Mucosa of gallbladder (tissue), 1 donor: ENCODE measurements at regions not wholly inside any gene's neighbourhood (a gene's known extent, or its start where the extent isn't known, plus 50 kb on each side); places are given as distances from the start of the nearest gene placed in this dataset.

Source experiments
- DNase-seq: peaks from one replicate; pipeline ENCODE4 v3.0.0-alpha.2; 2020; ENCODE audit warnings: low spot score
- donor health status: DM: no; HTN: no; CAD: no.

DNA sequence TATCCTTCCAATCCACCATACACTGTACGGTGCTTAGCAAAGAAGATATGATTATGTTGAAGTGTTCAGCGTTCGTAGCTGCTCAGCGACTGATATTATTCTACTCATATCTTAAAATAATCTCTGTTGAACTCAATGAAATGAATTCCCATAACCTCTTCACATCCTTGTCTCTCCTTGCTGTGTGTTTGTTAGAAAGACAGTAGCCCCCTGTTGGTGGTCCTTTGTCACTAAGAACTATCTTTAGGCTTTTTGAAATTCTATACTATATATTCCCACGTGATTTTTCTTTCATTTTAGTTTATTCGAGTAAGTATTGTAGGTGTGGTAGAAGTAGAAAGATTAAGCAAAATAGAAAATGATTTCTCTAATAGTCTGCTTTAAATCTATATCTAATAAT, 762.8 kb upstream of the WWC1 start:
- no peak for DNase-seq

DNA sequence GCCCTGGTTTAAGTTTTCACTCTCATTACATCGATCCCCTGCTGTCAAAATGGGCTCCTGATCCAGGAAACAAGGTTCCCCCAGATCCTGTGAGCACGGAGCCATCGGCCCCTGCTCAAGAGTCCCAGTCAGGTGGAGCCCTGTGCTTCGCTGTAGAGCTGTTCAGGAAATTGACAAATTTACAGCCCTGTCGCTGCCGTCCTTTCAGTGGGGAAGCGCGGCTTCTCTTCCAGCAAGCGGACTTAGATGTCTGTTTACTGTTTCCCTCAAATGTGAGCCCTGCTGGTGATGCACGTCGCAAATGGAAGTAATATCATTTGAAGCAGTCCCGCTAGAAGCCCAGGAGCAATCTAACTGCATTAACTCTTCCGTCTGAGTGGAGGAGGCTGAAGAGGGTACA, 760.9 kb upstream of the WWC1 start:
- no peak for DNase-seq

DNA sequence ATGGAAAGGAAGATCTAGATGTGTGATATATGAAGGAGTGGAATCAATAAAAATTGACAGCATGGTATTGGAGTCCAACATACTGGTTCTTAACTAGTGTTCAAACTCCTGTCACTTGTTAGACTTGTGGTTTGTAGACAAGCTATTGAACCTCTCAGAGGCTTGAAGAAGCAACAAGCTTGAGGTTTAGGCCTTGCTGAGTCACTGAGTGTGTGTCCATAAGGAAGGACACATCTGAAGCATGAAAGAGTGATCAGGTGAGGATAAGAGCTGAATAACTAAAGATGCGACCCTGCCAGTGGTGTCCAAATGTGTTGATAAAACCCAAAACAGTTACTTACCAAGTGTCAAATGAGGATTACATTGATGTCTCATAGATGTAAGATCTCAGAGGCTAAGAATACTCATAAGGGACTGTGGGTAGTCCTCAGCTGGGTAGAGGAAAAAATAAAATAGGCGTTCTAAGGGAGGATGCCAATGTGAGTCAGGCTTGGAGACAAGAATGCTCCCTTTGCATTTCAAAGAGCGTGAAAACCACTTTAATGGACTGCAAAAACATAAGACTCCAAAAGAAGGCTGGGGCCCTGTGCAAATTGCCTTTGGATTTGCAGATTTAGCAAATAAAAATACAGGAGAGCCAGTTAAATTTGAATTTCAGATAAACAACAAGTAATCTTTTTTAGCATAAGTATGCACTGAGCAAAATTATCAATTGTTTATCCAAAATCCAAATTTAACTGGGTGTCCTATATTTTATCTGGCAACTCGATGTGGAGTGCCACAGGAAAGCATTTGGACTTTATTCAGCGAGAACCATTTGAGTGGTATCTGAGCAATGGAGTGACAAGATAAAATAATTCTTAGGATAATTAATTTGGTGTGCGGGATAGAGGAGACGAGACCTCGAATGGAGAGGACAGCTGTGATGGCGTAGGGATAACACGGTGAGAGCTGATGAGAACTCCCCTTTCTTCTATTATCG, 757.3 kb upstream of the WWC1 start:
- DNase-seq: no peak

DNA sequence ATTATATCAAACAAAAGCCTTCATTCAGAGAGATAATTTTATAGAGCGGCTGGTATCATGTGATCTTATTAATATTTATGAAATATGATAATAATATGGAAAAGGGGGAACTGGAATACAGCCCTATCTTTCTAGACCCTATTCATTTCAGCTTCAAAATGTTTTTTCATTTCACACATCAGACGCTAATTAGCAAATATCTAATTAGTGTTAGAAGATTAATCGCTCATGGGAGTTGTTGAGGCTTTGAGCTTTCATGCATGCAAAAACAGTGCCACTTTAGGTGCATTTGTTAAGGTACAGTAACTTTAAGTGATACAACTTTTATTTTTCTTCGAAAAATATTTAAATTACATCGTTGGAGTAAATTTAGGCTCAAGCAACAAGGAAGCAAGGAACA, 751.7 kb upstream of the WWC1 start:
- no peak for DNase-seq

DNA sequence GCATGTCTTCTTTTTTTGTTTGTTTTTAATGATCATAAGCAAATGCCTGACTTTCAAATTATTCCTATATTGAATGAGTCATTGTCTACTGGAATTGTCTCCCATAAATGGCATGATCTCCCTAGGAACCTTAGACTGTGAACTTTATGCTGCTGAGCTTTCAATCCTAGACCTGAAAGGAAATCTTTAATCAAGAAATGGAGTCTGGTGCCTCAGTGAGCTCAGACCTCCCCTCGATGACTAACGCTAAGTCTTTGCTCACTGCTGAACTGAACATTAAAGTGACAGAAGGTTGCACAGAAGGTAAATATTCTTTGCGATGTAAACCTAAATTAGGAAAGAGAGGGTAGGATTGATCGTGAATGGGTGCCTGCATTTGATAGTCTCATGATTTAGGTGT, 745.2 kb upstream of the WWC1 start:
- no peak for DNase-seq

DNA sequence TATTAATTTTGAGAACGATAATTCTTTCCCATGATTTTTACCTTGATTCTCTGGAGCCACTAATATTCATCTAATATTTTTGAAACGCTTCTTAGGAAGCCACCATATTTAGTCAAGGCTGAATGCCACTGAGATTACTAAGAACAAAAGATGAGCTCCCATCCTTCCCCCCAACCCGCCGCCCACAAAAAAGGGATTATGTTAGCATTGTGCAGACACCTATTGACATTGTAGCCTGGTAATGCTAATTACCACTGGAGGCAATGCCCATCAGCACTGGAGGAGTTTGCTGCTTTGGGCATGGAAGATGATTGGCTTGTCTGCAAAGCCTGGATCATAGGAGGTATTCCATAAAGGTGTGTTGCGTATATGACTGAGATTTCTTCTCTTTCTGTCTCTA, 739.1 kb upstream of the WWC1 start:
- no peak for DNase-seq

DNA sequence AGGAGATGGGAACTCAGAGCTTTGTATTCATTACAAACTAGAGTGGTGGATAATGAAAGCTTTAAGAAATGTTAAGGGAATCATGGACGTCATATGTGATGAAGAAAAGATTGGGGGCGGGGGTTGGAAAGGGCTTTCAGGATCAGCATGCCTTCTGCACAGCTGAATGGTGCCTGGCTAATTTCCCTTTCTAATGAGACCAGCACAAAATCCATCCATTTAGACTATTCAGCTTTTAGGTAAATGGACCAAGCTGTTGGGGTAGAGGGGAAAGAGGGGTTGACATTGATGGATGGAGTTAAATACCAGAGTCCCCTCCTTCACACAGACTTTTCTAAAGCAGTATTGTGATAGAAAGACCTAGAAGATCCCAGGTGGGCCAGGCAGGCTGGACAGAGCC, 737.9 kb upstream of the WWC1 start:
- DNase-seq: no peak

DNA sequence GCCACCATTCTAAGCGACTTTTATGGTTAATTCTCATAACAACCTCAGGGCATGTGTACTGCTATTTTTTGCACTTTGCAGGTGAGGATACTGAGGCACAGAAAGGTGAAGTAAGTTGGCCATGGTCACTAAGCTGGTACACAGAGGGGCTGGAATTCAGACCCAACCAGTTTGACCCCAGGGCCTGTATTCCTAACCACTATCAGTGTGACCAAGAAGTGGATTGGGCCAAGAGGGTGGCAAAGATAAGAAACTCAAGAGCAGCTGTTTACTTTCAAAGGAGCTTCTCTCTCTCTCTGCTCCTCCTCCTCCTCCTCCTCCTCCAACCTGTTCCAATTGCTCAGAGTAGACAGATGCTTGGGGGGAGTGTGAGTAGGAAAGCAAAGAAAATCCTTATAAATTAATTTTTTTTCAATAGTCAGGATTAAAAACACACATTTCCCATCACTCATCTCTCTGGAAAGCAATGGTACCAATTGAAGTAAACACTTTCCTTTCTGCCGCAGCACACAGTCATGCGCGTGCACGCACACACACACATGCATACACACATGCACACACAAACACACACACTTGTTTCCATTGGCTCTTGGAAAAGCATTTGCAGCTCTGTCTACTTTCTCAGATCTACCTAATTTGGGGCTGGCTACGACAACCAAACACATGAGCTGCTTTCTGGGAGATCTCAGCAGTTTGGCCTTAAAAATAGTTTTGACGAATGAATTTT, 736.7 kb upstream of the WWC1 start:
- DNase-seq: no peak

DNA sequence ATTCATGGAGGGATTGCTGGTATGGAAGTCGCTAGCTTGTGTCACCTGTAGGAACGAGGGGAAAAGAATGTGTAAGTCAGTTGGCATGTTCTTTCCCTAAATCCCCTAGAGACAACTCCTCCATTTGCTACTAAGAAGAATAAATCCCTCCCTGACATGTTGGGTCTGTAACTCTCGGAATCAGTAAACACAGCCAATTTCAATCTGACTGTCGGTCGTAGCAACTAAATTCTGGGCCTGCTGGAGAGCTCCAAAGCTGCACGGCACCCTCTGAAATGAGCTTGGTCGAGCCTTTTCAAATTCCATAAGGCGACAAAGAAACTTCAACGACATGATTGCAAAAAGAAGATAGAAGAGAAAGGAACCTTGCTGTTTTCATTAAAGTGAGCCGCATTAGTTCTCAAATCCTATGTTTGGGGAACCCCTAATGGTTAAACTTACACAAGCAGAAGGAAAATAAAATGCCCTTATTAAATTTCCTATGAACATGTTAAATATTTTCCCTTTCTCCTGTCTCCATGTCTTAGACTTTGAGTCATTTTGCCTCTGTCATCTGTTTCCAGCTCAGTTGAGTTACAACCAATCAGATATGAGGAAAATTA, 735.8 kb upstream of the WWC1 start:
- no peak for DNase-seq

DNA sequence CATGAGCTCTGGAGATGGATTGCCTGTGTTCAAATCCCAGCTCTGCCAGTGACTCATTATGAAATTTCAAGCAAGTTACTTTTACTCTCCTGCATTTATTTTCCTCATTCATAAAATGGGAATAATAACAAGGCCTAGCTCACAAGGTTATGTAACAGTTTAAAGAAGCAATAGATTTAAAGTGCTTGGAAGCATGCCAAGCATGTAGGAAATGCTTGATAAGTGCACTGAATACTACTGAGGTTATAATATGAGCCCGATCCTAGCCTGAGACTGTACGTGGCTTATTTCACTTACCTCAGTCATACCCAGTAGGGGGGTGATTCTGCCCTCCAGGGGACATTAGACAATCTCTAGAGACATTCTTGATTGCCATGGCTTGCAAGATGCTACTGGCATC, 734.1 kb upstream of the WWC1 start:
- DNase-seq: no peak

DNA sequence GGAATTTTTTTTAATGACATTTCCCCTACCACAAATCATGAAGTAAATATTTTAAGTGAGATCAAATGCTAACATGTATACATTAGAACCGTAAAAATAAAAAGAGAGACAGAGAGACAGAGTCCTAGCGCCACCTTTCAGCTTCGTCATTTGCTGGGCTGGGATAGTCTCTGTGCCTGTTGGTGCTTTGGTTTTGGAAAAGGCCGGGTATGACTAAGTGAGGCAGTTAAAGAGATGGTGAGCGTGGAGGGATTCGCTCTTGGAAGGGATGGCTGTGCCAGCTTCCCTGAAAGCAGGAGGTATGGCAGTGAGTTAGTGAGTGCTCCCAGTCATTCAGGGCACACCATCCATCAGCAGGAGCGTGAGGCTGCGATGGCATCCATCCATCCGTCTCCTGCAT, 729.6 kb upstream of the WWC1 start:
- no peak for DNase-seq

DNA sequence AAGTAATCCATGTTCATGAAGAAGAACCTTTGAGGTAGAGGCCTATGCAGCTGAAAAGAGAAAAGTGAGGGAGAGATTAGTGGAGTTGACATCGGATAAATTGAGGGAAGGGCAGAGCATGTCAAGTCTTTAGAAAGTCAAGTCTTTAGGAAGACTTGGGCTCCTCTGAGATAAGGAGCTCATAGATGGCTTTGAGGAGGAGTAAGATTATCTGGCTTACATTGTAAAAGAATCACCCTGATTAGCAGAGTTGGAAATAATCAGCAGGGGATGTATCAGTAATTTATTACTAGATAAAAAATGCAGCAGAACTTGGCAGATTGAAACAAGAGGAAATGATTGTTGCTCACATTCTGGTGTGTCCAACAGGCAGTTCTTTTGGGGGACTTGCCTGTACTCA, 727.2 kb upstream of the WWC1 start:
- DNase-seq: no peak

DNA sequence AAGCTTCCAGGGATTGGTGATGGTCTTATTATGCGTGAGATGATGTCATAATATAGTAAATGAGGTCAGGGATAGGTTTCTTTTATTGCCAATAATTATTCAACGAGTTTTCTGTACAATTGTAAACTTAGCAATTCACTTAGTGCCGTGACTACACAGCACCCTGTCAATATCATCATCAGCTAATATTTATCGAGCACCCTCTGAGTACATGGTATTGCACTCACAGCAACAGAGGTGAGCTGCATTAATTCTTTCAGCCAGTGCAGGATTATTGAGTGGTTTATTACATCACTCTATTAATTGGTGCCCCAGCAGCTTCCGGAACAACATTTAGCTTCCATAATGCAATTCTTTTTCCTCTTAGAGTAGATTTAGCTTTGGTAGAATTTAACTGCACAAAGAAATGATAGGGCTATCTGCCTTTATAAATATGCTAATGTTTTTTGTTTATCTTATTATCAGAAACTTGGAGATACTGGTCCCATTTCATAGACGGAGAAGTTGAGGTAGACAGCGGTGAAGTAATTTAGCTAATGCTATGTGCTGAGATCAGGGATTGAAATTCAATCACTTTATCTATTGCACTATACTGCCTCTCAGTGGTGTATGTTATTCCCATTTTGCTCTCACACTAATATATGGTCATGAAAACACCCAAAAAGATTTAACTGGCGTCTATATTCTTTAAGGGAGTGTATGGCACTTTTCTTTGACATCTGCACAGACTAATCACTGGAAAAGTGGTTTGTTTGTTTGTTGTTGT, 726.1 kb upstream of the WWC1 start:
- no peak for DNase-seq

DNA sequence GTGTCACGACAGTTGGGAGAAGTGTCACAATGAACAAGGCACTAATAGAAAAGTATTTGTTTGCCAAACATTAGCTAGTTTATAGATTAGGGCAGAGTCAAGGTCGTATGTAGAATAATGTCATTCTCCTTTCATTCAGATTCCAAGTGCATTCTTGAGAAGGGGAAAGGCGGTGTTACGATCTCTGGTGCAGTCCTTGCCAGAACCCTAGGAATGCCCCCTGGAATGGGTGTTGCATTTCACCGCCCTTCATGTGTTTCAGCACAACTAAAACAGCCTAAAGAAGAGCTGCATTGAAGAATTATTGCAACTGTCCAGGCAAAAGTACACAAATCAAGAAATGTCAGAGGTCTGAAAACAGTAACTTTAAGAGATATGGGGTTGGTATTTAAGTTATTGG, 721.0 kb upstream of the WWC1 start:
- DNase-seq: no peak

DNA sequence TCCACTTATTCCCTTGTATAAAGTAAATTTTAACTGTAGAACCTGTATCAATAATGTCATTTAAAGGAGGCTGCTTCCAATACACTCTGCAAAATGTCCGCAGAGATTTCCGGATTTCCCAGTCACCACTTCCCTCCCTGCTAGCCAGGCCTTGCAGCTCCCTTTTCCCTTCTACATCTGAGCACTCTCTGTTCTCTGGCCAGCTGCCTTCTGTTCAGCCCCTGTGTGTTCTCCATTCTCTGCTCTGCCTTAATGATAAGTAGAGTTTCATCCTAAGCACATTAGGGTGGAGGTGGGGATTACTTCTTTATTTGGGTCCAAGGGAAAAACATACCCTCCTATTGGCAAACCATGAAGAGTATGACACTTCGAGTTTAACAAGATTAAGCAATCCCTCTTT, 719.6 kb upstream of the WWC1 start:
- DNase-seq: no peak

DNA sequence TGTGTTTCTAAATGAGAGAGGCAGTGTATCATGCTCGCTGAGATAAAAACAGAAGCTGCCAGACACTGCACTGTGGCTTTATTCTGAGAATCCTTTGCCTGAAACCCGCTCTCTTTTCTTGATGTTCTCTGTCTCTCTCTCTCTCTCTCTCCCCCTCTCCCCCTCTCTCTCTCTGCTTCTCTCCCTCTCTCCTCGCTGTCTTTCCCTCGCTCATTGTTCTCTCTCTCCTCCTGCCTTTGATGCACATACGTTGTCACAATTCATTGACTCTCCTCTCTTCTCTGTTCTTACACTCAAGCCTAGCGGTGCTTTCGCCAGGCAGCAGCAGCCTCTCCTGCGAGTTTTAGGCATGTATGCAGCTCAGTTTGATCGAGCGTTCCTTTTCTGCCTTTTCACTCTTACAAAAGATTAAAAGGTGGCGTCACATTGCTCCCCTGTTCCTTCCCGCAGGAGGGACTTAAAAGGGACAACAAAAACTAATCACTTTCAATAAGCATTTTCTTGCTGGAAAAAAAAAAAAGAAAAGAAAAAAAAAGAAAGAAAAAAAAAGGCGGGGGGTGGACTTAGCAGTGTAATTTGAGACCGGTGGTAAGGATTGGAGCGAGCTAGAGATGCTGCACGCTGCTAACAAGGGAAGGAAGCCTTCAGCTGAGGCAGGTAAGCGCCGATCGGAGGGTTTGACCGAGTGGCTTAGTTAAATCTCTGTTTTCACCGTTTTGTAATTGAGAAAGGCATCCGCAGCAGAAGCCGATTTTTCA, 717.9 kb upstream of the WWC1 start:
- no peak for DNase-seq

DNA sequence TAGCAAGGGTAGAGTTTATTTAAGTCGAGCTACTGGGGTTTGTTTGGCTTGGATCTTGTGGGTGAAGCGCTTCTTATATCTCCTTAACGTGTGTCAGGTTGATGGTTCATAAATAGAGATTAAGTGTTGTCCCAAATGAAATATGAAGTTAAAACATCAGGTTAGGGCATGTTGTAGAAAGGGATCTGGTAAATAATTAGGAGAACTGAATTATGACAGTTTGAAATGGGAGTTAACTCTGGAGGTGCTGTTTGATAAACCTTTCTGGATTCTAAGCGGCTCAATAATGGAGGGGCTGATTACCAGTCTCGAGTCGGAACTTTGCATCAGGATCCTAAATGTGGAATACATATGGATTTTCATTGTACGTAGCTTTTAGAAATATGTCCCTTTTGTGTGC, 717.0 kb upstream of the WWC1 start:
- DNase-seq: no peak

DNA sequence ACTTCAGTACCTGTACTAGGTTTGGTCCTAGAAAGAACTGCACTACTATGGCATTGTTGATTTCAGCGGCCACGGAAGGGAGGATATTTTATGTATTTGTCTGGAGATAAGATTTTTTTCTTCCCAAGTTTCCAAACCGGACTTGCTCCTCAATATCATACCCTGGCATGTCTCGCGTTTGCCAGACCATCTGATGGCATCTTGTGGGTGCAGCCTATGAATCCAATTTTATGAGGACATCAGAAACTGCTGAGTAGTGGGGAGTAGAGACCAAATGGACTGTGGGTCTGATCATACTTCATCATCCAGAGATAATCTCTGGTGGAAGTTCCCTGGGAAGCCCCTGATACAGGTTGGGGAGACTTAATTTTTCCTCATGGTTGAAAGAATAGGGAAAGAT, 716.1 kb upstream of the WWC1 start:
- no peak for DNase-seq

DNA sequence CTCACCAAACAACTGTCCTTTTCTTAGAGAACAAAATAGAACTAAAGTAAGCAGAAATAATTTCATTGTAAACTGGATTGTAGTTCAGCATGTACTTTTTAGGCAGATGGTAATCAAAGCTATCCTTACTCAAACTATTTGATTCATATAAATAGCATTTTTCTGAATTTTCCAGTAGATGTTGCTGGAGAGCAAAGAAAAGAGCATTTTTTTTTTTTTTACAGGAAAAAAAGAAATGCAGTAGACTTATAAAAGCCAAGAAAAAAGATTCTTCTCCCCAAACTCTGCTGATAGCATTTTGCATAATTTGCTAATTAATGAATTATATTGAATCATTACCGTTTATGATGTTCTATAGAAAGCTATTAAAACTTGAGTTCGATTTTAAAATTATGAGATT, 715.3 kb upstream of the WWC1 start:
- DNase-seq: no peak

DNA sequence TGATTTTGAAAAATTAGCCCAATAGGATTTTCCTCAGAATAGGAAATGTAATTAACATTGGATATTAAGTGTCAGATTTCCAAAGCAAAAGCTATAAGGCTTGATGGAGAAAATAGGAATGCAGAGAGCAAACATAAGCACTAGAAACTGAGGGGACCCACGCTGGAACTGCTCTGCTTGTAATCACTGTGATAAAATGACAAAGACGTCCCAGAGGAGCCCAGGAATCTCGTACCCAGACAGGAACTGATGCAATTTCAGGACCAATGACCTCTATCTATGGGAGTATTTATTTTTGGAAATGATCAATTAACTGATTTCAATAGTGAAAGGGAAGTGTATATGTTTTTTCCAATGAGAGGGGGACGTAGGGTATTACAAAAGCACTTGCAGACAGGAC, 714.5 kb upstream of the WWC1 start:
- no peak for DNase-seq

DNA sequence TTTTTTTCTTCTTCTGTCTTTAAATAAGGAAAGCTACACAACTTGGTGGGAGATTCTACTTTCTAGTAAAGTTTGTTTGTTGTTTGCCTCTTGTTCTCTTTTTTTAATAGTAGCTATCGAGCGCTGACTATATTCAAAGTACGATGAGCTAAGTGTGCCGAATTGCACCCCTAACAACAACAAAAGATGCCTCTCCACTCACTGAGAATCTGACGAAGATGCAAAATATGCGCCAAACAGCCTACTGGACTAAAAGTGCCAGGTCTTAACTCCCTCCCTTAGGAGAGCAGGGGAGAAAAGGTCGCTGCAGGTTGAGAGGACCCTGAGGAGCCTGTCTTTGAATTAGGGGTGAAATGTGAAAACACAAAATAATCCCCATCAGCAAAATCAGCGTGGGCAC, 713.8 kb upstream of the WWC1 start:
- no peak for DNase-seq
